Sigmoid colon (tissue), 4 donors: ENCODE measurements at regions not wholly inside any gene's neighbourhood (a gene's known extent, or its start where the extent isn't known, plus 50 kb on each side); places are given as distances from the start of the nearest gene placed in this dataset.
"Not testable (repeated sequence)": the region's sequence is repeated elsewhere in the genome, so short reads cannot be mapped to it uniquely, and the experiment has no call there.

Experiments
- CTCF ChIP-seq, 4 experiments: fragments of 450-650 bp in 3 of 4; fragments of 200-600 bp in 1 of 4; IDR thresholded peaks; one replicate each; pipeline ENCODE4 v1.5.1; 2016 to 2019; ENCODE audit warnings: antibody characterized with exemption in 4 of 4, mild to moderate bottlenecking in 3 of 4, moderate library complexity in 2 of 4
- EP300 ChIP-seq, 4 donors: sonication (generic); formaldehyde crosslinking; IDR thresholded peaks; one replicate each; pipeline ENCODE4 v1.6.1; 2017; ENCODE audit warnings: antibody characterized with exemption in 4 of 4
- POLR2A ChIP-seq, 2 donors: fragments of 450-650 bp; IDR thresholded peaks; one replicate each; pipeline ENCODE4 v1.6.1; 2016; ENCODE audit warnings: antibody characterized with exemption in 2 of 2, mild to moderate bottlenecking in 2 of 2, moderate library complexity in 2 of 2

- TF ChIP-seq POLR2A, CTCF, EP300 (IDR thresholded peaks at IDR 0.05): not testable (repeated sequence)
These were observed 83.9 kb upstream of the RANBP6 start for GRCh38 chr9:6099346-6099745.
